H1 (cell line): ENCODE measurements at regions not wholly inside any gene's neighbourhood (a gene's known extent, or its start where the extent isn't known, plus 50 kb on each side); places are given as distances from the start of the nearest gene placed in this dataset.

Source experiments
- CTCF ChIA-PET: fragments of 300-600 bp; sonication (Branson Sonifier 250); formaldehyde crosslinking; loops from one replicate; lab custom pipeline; 2021; ENCODE audit not compliant: partially characterized antibody; lab: Charles Lee
- POLR2A ChIA-PET: fragments of 300-600 bp; sonication (Branson Sonifier 250); formaldehyde crosslinking; loops from one replicate; lab custom pipeline; 2021; ENCODE audit warnings: inconsistent platforms; ENCODE audit not compliant: partially characterized antibody; lab: Charles Lee
- DNase-seq, 2 experiments: peaks; one replicate each; pipeline versions ENCODE4 v3.0.0 to v3.0.0-alpha.2; 2010 to 2022; ENCODE audit warnings: low spot score in 2 of 2, low read depth in 1 of 2, mixed read lengths in 1 of 2
- FAIRE-seq: peaks from 2 replicates; lab custom pipeline; 2011; peaks lifted over from hg19 to GRCh38; lab: Jason Lieb, UNC
- H2AFZ ChIP-seq: 2 replicates; pipeline ENCODE4 v1.8.1; 2012; ENCODE audit warnings: low read length, inconsistent platforms
- H2AK5ac ChIP-seq: 2 replicates; pipeline ENCODE4 v1.6.1; 2013; ENCODE audit warnings: low read depth, low read length
- H2BK120ac ChIP-seq: replicated peaks from 2 replicates; pipeline ENCODE3; 2013; ENCODE audit warnings: low read depth, low read length, inconsistent platforms
- H2BK12ac ChIP-seq: 2 replicates; pipeline ENCODE4 v1.6.1; 2013; ENCODE audit warnings: low read depth, low read length
- H2BK15ac ChIP-seq: 2 replicates; pipeline ENCODE4 v1.6.1; 2013; ENCODE audit warnings: low read length
- H2BK20ac ChIP-seq: 2 replicates; pipeline ENCODE4 v1.6.1; 2013; ENCODE audit warnings: low read length
- H2BK5ac ChIP-seq: 2 replicates; pipeline ENCODE4 v1.6.1; 2013; ENCODE audit warnings: low read depth, low read length
- H3K14ac ChIP-seq: 2 replicates; pipeline ENCODE4 v1.6.1; 2013; ENCODE audit warnings: inconsistent platforms; ENCODE audit not compliant: insufficient read length
- H3K18ac ChIP-seq: 2 replicates; pipeline ENCODE4 v1.6.1; 2013; ENCODE audit warnings: low read length; ENCODE audit errors: extremely low read depth
- H3K23ac ChIP-seq: 2 replicates; pipeline ENCODE4 v1.6.1; 2013; ENCODE audit warnings: inconsistent platforms; ENCODE audit not compliant: insufficient read length
- H3K23me2 ChIP-seq: 2 replicates; pipeline ENCODE4 v1.6.1; 2013; ENCODE audit warnings: low read depth, low read length
- H3K27ac ChIP-seq: 2 replicates; pipeline ENCODE4 v1.6.1; 2011; ENCODE audit warnings: low read depth, low read length, inconsistent platforms
- H3K27me3 ChIP-seq, 4 experiments: replicated peaks in 1 of 4; 1 replicate in 1 of 4; 2 replicates in 3 of 4; pipeline versions ENCODE4 v1.6.1 to v1.8.1; 2011 to 2013; ENCODE audit warnings: low read length in 3 of 4, mild to moderate bottlenecking in 3 of 4, inconsistent platforms in 2 of 4, mixed read lengths in 2 of 4, moderate library complexity in 1 of 4; ENCODE audit not compliant: control insufficient read depth in 3 of 4, insufficient read depth in 3 of 4; ENCODE audit errors: extremely low read depth in 1 of 4
- H3K36me3 ChIP-seq, 4 experiments: 2 replicates each; pipeline versions ENCODE4 v1.6.1 to v1.8.1; 2011 to 2013; ENCODE audit warnings: mild to moderate bottlenecking in 4 of 4, low read length in 3 of 4, moderate library complexity in 2 of 4, control low read depth in 1 of 4, inconsistent platforms in 1 of 4; ENCODE audit not compliant: insufficient read depth in 4 of 4, control insufficient read depth in 2 of 4
- H3K4ac ChIP-seq: replicated peaks from 2 replicates; pipeline ENCODE3; 2013; ENCODE audit warnings: low read length, low read depth, mixed read lengths, inconsistent platforms; ENCODE audit not compliant: insufficient read length
- H3K4me1 ChIP-seq, 4 experiments: replicated peaks in 1 of 4; 1 replicate in 1 of 4; 2 replicates in 3 of 4; pipeline versions ENCODE4 v1.6.1 to v1.8.1; 2011 to 2013; ENCODE audit warnings: low read length in 3 of 4, inconsistent platforms in 2 of 4, mixed read lengths in 1 of 4; ENCODE audit not compliant: insufficient read depth in 4 of 4, control insufficient read depth in 3 of 4
- H3K4me2 ChIP-seq, 2 experiments: 2 replicates each; pipeline versions ENCODE4 v1.6.1 to v1.8.1; 2011 to 2013; ENCODE audit warnings: low read depth in 2 of 2, low read length in 2 of 2, control low read depth in 1 of 2, inconsistent platforms in 1 of 2, mild to moderate bottlenecking in 1 of 2; ENCODE audit not compliant: insufficient read depth in 1 of 2
- H3K4me3 ChIP-seq, 4 experiments: fragments of 200-600, 300-600 bp in 1 of 4; sonication (generic), shearing (Covaris generic), sonication (Bioruptor Twin) in 1 of 4; 2 replicates each; pipeline versions ENCODE4 v1.5.1 to v1.8.1; 2011 to 2016; ENCODE audit warnings: low read length in 4 of 4, low read depth in 3 of 4, control low read depth in 2 of 4, inconsistent platforms in 2 of 4, mild to moderate bottlenecking in 2 of 4, mixed read lengths in 1 of 4, moderate library complexity in 1 of 4; ENCODE audit not compliant: insufficient read depth in 2 of 4; ENCODE audit errors: extremely low read depth in 1 of 4
- H3K56ac ChIP-seq: replicated peaks from 2 replicates; pipeline ENCODE3; 2013; ENCODE audit warnings: low read depth, mild to moderate bottlenecking, mixed read lengths, low read length, inconsistent platforms; ENCODE audit not compliant: insufficient read length
- H3K79me1 ChIP-seq: 2 replicates; pipeline ENCODE4 v1.6.1; 2013; ENCODE audit warnings: low read depth, low read length, control low read depth
- H3K79me2 ChIP-seq, 2 experiments: 2 replicates each; pipeline versions ENCODE4 v1.6.1 to v1.8.1; 2012 to 2013; ENCODE audit warnings: low read length in 2 of 2, mild to moderate bottlenecking in 2 of 2, inconsistent platforms in 1 of 2; ENCODE audit not compliant: insufficient read depth in 2 of 2, control insufficient read depth in 1 of 2
- H3K9ac ChIP-seq, 4 experiments: replicated peaks in 1 of 4; 1 replicate in 1 of 4; 2 replicates in 3 of 4; pipeline versions ENCODE4 v1.6.1 to v1.8.1; 2011 to 2013; ENCODE audit warnings: low read depth in 3 of 4, low read length in 3 of 4, control low read depth in 2 of 4, mild to moderate bottlenecking in 2 of 4, moderate library complexity in 2 of 4, inconsistent platforms in 1 of 4; ENCODE audit errors: extremely low read depth in 1 of 4
- H3K9me3 ChIP-seq, 2 experiments: 2 replicates each; pipeline versions ENCODE4 v1.6.1 to v1.8.1; 2012 to 2013; ENCODE audit warnings: mild to moderate bottlenecking in 2 of 2, moderate library complexity in 2 of 2, control low read depth in 1 of 2, inconsistent platforms in 1 of 2, low read depth in 1 of 2, low read length in 1 of 2, mixed read lengths in 1 of 2; ENCODE audit not compliant: insufficient read depth in 2 of 2
- H4K20me1 ChIP-seq, 2 experiments: replicated peaks in 1 of 2; 2 replicates each; pipeline versions ENCODE3 to v1.8.1; 2011 to 2013; ENCODE audit warnings: inconsistent platforms in 2 of 2, low read length in 2 of 2, mild to moderate bottlenecking in 1 of 2; ENCODE audit not compliant: insufficient read depth in 2 of 2, control insufficient read depth in 1 of 2
- H4K5ac ChIP-seq: 2 replicates; pipeline ENCODE4 v1.6.1; 2013; ENCODE audit warnings: low read length, low read depth, mixed read lengths, inconsistent platforms; ENCODE audit not compliant: insufficient read length
- H4K8ac ChIP-seq: 2 replicates; pipeline ENCODE4 v1.8.0; 2013; ENCODE audit warnings: mild to moderate bottlenecking, moderate library complexity, low read length, inconsistent platforms; ENCODE audit not compliant: insufficient read depth; ENCODE audit errors: extremely low read depth
- H4K91ac ChIP-seq: replicated peaks from 2 replicates; pipeline ENCODE3; 2013; ENCODE audit warnings: low read length, mixed read lengths, inconsistent platforms; ENCODE audit not compliant: insufficient read length
- BRCA1 ChIP-seq: IDR thresholded peaks from 2 replicates; pipeline ENCODE4 v1.6.1; 2012; ENCODE audit warnings: low read depth, low read length, improper control_type of control experiment
- CREB1 ChIP-seq: IDR thresholded peaks from 2 replicates; pipeline ENCODE4 v1.6.1; 2012; ENCODE audit warnings: inconsistent platforms
- EP300 ChIP-seq, 2 experiments: IDR thresholded peaks; 1 replicate in 1 of 2; 2 replicates in 1 of 2; pipeline ENCODE4 v1.6.1; 2011 to 2012; ENCODE audit warnings: low read depth in 2 of 2, low read length in 2 of 2, mild to moderate bottlenecking in 2 of 2, borderline replicate concordance in 1 of 2, inconsistent platforms in 1 of 2, moderate library complexity in 1 of 2
- FOSL1 ChIP-seq: IDR thresholded peaks from 2 replicates; pipeline ENCODE4 v1.6.1; 2011; ENCODE audit warnings: mild to moderate bottlenecking, low read depth, low read length, moderate library complexity; ENCODE audit not compliant: insufficient read depth
- GTF2F1 ChIP-seq: IDR thresholded peaks from 2 replicates; pipeline ENCODE4 v1.6.1; 2012; ENCODE audit warnings: low read depth, low read length, improper control_type of control experiment, borderline replicate concordance
- KDM5A ChIP-seq: fragments of 200-600 bp; IDR thresholded peaks from 2 replicates; pipeline ENCODE4 v1.7.1; 2012; ENCODE audit warnings: mild to moderate bottlenecking, low read length, inconsistent platforms, mixed read lengths
- NANOG ChIP-seq: IDR thresholded peaks from 2 replicates; pipeline ENCODE4 v1.6.1; 2011; ENCODE audit warnings: low read length, low read depth, mild to moderate bottlenecking, inconsistent platforms; ENCODE audit not compliant: insufficient read depth, poor library complexity, severe bottlenecking
- RNF2 ChIP-seq: fragments of 200-900, 300-1000 bp; sonication (generic); IDR thresholded peaks from 2 replicates; pipeline ENCODE4 v1.7.1; 2016; ENCODE audit warnings: borderline replicate concordance, low read depth, mild to moderate bottlenecking, antibody characterized with exemption, low read length; ENCODE audit not compliant: poor library complexity, severe bottlenecking; ENCODE audit errors: missing control alignments
- YY1 ChIP-seq: IDR thresholded peaks from 2 replicates; pipeline ENCODE4 v1.6.1; 2011; ENCODE audit warnings: low read depth, mild to moderate bottlenecking, low read length
- WGBS, 2 experiments: shearing (Covaris generic) in 1 of 2; methylation state at CpG; one replicate each; pipeline versions ENCODE4 v1.1.6 to v1.1.7; 2013 to 2015; ENCODE audit warnings: low lambda C conversion rate in 2 of 2, mixed read lengths in 2 of 2, inconsistent platforms in 1 of 2, low coverage in 1 of 2, missing lambda C conversion rate in 1 of 2; ENCODE audit not compliant: insufficient replicate concordance in 2 of 2, insufficient coverage in 1 of 2, insufficient read length in 1 of 2; ENCODE audit errors: extremely low coverage in 1 of 2, missing lambda C conversion rate in 1 of 2; 5-methylcytosine and 5-hydroxymethylcytosine counted together

GRCh38 chr1:57951390-57951789, 527.5 kb upstream of the DAB1 start:
- Histone ChIP-seq H2BK12ac (no peak overlapping the region), H3K4me1 (no peaks in the 10 kb centered on the region), H3K4me3 (no peak overlapping the region), H4K8ac (no peak overlapping the region), H3K36me3 (no peaks in the 10 kb centered on the region), H4K20me1 (no peaks in the 10 kb centered on the region), H4K91ac (no peak overlapping the region), H3K23me2 (no peaks in the 10 kb centered on the region), H3K14ac (no peak overlapping the region), H2BK5ac (no peak overlapping the region), H3K9me3 (no peaks in the 10 kb centered on the region), H3K4ac (no peak overlapping the region), H3K79me1 (no peaks in the 10 kb centered on the region), H2BK120ac (no peak overlapping the region), H3K27ac (no peak overlapping the region), H2AFZ (no peak overlapping the region), H3K9ac (no peak overlapping the region), H3K23ac (no peak overlapping the region), H2AK5ac (no peak overlapping the region), H2BK20ac (no peak overlapping the region), H3K4me2 (no peak overlapping the region), H3K18ac (no peak overlapping the region), H2BK15ac (no peak overlapping the region), H3K27me3 (no peaks in the 10 kb centered on the region), H3K56ac (no peak overlapping the region), H4K5ac (no peak overlapping the region), H3K79me2 (no peaks in the 10 kb centered on the region)
- TF ChIP-seq RNF2 (no peak), NANOG (no peak), FOSL1 (no peak), CREB1 (no peak), EP300 (IDR thresholded peaks at IDR 0.05; ENCODE audit: borderline replicate concordance in 1 of 2, low read depth in 2 of 2, low read length in 2 of 2) (no peak), GTF2F1 (no peak), YY1 (no peak), KDM5A (no peak), BRCA1 (no peak)
- no peak for DNase-seq
- POLR2A ChIA-PET = interaction anchor here (0.5 kb wide), 1 partner anchor 15 kb away, joined by 4 read pairs; no protein-coding TSS in a partner anchor
- 61% methylated on average over 4 of the region's 4 CpGs; no CpG with 5 or more reads in 1 of the 2 experiments for WGBS, 2 experiments
- CTCF ChIA-PET = interaction anchor here (0.9 to 1.5 kb wide), 3 partner anchors 9 to 21 kb away, joined by 3 to 4 read pairs (median 3); no protein-coding TSS in a partner anchor
- FAIRE-seq = no peak
